T-helper 22 cell (primary cell): ENCODE measurements at regions not wholly inside any gene's neighbourhood (a gene's known extent, or its start where the extent isn't known, plus 50 kb on each side); places are given as distances from the start of the nearest gene placed in this dataset.

ENCODE experiments used
- DNase-seq: peaks from one replicate; pipeline ENCODE4 v3.0.0-alpha.2; 2020; ENCODE audit warnings: low read depth

- DNase-seq, result no peak
Measured at GRCh38 chr14:104462651-104463630, 116.6 kb upstream of the C14orf180 start.

- no peak for DNase-seq
Measured at GRCh38 chr14:104464907-104465306, 114.7 kb upstream of the C14orf180 start.

GRCh38 chr14:104465482-104466390 lies 113.8 kb upstream of the C14orf180 start:
- DNase-seq, result no peak

GRCh38 chr14:104467236-104467635 lies 112.3 kb upstream of the C14orf180 start:
- no peak for DNase-seq

DNA sequence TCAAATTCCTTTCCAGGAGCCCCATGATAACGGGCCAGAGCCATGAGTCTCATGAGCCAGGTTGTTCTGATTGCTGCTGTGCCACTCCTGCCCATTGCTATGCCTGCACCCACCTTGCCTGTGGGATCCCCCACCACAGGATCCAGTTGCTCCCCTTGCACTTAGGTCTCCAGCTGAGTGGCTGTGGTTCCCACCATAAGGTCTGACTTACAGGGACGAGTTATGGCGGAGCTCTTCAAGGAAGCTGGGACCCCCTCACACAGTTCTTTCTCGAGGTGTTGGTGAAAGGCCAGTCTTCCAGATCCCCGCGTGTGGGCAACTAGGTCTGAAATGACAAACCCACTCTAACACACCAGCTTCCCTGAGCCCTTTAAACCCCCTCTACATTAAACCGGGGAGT lies 111.9 kb upstream of the C14orf180 start:
- DNase-seq, result no peak

DNA sequence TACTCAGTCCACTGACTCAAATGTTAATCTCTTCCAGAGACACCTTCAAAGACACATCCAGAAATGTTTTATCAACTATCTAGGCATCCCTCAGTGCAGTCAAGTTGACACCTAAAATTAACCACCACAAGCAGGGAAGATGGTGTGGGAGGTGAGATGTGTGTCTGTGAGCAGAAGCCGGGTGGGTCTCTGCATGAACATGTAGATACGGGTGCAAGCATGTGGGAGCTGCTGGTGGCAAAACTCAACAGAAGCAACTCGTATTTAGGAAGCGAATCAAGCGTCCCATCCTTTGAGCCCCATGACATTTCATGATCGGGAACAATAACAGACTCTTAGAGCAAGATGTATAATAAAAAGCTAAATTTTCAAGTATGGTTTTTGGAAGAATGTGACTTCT lies 110.0 kb upstream of the C14orf180 start:
- DNase-seq, result no peak

- DNase-seq, result no peak
Measured at GRCh38 chr14:104470588-104470987, 109.0 kb upstream of the C14orf180 start.

DNA sequence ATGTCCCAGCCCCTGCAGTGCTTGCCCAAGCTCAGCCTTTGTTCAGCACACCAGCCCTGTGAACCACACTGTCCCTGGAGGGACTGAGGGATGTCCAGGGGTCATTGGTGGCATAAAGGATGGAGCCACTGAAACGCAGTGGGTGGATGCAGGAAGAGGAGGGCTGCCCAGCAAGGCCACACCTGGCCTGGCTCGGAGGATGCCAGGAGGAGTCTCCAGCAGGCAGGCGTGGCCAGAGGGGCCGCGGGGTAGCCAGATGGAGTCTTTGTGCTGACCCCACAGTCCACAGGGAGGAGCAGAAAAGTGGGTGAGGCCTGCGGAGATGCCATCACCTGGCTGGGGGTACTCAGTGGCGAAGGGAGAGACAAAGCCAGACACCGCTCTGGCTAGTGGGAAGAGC lies 108.5 kb upstream of the C14orf180 start:
- no peak for DNase-seq

GRCh38 chr14:104472073-104472472 lies 107.5 kb upstream of the C14orf180 start:
- no peak for DNase-seq

DNA sequence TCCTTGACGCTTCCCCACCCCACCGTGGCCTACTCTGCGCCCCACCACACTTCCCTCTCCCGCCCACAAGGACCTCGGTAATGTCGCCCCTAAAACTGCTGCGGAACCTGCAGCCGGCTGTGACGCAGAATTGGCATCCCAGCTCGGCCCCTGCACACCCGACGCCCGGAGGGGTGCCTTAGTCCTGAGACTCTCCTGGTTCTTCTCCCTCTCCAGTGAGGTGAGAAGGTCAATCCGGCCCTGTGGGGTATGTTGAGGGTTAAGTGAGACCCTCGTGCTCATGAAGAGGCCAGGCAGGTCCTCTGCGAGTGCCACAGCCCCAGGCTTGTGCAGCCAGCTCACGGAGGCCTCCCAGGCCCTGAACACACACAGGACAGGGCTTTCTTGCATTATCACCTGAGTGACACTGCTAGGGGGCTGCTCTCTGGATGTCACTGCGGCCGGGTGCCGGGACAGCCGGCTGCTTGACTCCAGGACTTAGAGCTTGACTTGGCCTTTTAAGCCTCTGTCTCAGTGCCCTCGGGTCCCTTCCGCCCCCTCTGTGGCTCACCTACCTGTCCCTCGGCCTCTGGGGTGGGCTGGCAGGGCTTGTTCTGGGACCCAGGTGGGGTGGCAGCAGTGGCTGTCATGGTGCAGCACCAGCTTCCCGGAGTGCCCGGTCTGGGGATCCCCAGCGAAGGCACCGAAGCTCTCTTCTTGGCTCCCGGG lies 106.9 kb upstream of the C14orf180 start:
- DNase-seq, result no peak

GRCh38 chr14:104473244-104473565 lies 106.4 kb upstream of the C14orf180 start:
- no peak for DNase-seq

GRCh38 chr14:104473649-104474494 lies 105.7 kb upstream of the C14orf180 start:
- no peak for DNase-seq

- no peak for DNase-seq
Measured at GRCh38 chr14:104474495-104475213, 104.9 kb upstream of the C14orf180 start.

GRCh38 chr14:104475256-104475655 lies 104.3 kb upstream of the C14orf180 start:
- no peak for DNase-seq

DNA sequence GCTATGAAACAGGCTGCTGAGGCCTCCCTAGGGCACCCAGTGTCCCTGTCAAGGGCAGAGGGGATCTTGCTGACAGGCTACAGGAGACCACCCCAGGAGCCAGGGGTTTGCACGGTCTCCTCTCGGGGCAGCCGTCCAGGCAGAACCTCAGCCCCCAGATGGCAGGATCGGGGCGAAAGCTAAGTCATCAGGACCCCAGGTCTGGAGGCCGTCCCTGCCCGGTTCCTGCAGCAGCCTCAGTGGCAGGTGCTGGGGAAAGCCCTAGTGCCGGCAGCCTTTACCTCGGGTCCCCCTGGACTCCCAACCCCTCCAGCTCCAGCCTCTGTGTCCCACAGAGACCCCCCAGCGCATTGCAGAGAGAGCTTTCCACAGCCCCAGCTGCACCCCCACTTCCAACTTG lies 103.8 kb upstream of the C14orf180 start:
- DNase-seq, result no peak

GRCh38 chr14:104476437-104476836 lies 103.1 kb upstream of the C14orf180 start:
- DNase-seq, result no peak

DNA sequence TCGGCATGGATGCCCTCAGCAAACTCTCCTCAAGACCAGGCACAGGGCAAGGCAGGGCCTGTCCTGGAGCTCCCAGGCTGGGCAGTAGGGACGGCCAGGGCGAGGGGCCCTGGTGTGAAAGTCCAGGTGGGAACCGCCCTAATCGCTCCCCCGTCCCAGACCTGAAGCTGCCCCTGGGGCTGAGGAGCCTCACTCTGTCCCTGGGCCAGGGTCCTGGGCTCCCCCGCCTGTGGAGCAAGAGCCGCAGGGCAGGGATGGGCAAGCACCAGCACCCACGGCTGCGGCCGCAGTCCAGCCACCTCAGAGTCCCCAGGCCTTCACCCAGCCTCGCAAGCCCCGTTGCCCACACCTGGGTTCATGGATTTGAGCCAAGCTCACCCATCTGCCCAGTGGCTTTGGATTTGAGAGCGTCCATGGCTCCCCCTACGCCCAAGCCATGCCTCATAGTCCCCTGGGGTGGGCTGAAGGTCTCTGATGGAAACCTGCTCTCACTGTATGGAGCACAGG lies 102.4 kb upstream of the C14orf180 start:
- no peak for DNase-seq

DNA sequence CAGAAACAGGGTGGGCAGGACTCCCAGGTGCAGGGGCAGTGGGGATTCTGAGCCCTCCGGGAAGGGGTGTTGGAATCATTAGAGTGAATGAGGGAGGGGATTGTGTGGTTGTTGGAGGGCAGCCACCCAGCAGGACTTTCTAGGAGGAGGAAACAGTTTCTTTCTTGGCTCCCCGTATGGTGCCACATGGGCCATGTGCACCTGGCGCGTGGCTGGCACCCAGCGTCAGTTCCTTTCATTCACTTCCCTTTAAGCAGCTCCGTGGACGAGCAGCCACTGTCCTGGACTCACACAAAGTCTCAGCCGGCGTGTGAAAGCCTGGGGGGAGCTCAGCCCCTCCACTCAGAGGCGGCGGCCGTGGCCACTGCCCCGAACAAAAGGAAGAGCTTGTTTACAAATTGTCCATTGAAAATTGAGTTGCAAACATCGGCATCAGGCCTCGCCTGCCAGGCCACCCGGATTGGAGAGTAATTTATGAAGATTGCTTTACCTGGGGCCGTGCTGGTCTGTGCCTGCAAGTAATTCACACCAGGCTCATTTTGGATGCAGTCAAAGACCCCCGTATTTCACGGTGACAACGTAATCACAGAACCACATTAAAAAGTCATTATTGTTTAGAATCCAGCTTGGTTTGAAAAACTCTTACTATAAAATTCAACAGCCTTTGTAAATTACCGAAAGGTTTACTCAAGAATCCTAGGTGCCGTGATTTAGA lies 101.7 kb upstream of the C14orf180 start:
- no peak for DNase-seq

DNA sequence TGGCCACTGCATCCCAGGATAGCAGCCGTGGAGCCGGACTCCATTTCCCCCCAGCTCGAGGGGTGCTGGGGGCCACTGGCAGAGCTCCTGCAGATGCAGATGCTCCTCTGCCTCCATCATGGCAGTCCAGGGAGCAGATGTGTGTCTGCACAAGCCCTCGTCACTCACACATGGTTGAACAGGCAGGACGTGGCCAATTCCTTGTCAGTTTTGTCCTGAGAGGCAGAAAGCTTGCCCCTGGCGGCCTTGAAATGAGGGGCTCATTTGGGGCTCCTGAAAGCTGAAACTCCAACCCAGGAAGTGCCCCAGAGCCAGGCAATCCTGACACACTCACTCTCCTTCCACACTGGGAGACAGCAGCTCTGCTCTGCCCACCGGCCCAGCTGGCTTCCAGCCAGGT lies 100.9 kb upstream of the C14orf180 start:
- DNase-seq, result no peak

DNA sequence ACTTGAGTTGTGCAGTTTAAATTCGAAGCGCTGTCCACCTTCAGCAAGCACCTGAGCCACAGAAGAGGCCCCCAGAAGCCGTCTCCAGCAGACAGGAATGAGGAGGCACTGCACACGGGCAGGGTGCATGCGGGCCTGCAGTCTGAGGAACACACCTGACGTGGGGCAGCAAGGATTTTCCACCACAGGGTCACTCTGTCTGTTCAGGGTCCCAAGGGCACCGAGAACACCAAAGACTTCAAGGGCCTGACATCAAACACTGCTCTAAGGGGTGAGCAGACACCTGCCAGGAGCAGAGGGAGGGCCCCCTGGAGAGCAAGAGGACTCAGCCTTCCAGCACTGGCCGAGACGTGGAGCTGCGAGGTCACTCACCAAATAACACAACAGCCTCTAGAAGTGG lies 99.7 kb upstream of the C14orf180 start:
- DNase-seq, result no peak
